Gastroesophageal sphincter (tissue), 4 donors: ENCODE measurements at regions not wholly inside any gene's neighbourhood (a gene's known extent, or its start where the extent isn't known, plus 50 kb on each side); places are given as distances from the start of the nearest gene placed in this dataset.

ENCODE experiments used
- ATAC-seq: fragments of 150-250 bp; one replicate; pipeline ENCODE4 v1.9.1; 2016; ENCODE audit warnings: mild to moderate bottlenecking, moderate library complexity
- H3K27ac ChIP-seq, 4 donors: fragments of 200-600 bp; sonication (generic) in 3 of 4; 1 replicate in 3 of 4; 2 replicates in 1 of 4; pipeline ENCODE4 v1.5.1; 2016 to 2019
- H3K27me3 ChIP-seq: fragments of 200-600 bp; sonication (generic); one replicate; pipeline ENCODE4 v1.5.1; 2019
- H3K36me3 ChIP-seq, 2 donors: fragments of 200-600 bp; sonication (generic); one replicate each; pipeline ENCODE4 v1.5.1; 2019; ENCODE audit warnings: control low read depth in 1 of 2
- H3K4me1 ChIP-seq, 3 donors: fragments of 200-600 bp; sonication (generic); 1 replicate in 2 of 3; 2 replicates in 1 of 3; pipeline ENCODE4 v1.5.1; 2016 to 2019; ENCODE audit warnings: control low read depth in 2 of 3
- H3K4me3 ChIP-seq, 2 donors: fragments of 200-600 bp; sonication (generic); one replicate each; pipeline ENCODE4 v1.5.1; 2019; ENCODE audit warnings: mild to moderate bottlenecking in 1 of 2, moderate library complexity in 1 of 2
- H3K9me3 ChIP-seq, 3 donors: fragments of 200-600 bp; sonication (generic); one replicate each; pipeline ENCODE4 v1.5.1; 2017 to 2019; ENCODE audit warnings: control low read depth in 2 of 3
- EP300 ChIP-seq: sonication (generic); formaldehyde crosslinking; IDR thresholded peaks from one replicate; pipeline ENCODE4 v1.6.1; 2017; ENCODE audit warnings: antibody characterized with exemption, mild to moderate bottlenecking
- POLR2A ChIP-seq, 2 donors: fragments of 450-650 bp; IDR thresholded peaks; one replicate each; pipeline ENCODE4 v1.6.1; 2017; ENCODE audit warnings: antibody characterized with exemption in 2 of 2, mild to moderate bottlenecking in 2 of 2, moderate library complexity in 1 of 2
- POLR2AphosphoS5 ChIP-seq: sonication (generic); formaldehyde crosslinking; IDR thresholded peaks from one replicate; pipeline ENCODE4 v1.6.1; 2017; ENCODE audit warnings: antibody characterized with exemption
- WGBS, 2 donors: methylation state at CpG; one replicate each; pipeline ENCODE4 v1.1.5; 2018; ENCODE audit warnings: low coverage in 1 of 2; 5-methylcytosine and 5-hydroxymethylcytosine counted together
- TF ChIP-seq, protein P1 (sequence below), 4 experiments: fragments of 200-600 bp in 2 of 4; fragments of 450-650 bp in 2 of 4; sonication (generic) in 1 of 4; IDR thresholded peaks; one replicate each; pipeline ENCODE4 v1.5.1; 2017 to 2019; ENCODE audit warnings: antibody characterized with exemption in 4 of 4, mild to moderate bottlenecking in 2 of 4, moderate library complexity in 2 of 4

DNA sequence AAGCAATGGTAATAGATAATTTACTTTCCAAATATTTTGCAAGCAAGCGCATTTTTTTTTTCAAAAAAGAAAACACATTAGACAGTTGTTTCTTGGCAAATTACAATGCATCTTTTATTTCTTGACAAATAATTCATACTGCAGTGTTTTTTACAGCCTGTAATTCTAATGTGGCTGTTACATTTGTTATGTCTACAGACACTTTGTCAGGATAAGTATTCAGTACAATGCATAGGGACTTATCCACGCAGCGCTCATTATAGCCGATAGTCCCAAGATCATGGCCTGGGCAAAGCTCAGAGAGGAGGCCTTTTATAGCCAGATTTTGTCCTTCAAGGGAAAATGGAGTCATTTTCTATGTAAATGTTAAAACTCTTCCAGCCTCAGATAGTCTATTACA lies 123.0 kb upstream of the FANCL start:
- H3K27me3 ChIP-seq: no peaks in the 10 kb centered on the region
- H3K4me3 ChIP-seq: no peak overlapping the region
- TF ChIP-seq POLR2A (IDR thresholded peaks at IDR 0.05) (no peak), EP300 (no peak), POLR2AphosphoS5 (no peak)
- TF ChIP-seq, protein P1, sequence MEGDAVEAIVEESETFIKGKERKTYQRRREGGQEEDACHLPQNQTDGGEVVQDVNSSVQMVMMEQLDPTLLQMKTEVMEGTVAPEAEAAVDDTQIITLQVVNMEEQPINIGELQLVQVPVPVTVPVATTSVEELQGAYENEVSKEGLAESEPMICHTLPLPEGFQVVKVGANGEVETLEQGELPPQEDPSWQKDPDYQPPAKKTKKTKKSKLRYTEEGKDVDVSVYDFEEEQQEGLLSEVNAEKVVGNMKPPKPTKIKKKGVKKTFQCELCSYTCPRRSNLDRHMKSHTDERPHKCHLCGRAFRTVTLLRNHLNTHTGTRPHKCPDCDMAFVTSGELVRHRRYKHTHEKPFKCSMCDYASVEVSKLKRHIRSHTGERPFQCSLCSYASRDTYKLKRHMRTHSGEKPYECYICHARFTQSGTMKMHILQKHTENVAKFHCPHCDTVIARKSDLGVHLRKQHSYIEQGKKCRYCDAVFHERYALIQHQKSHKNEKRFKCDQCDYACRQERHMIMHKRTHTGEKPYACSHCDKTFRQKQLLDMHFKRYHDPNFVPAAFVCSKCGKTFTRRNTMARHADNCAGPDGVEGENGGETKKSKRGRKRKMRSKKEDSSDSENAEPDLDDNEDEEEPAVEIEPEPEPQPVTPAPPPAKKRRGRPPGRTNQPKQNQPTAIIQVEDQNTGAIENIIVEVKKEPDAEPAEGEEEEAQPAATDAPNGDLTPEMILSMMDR (IDR thresholded peaks at IDR 0.05): no peak
- WGBS, 2 donors: 73 to 88% methylated on average over 1 to 4 of the region's 4 CpGs
- no peaks in the 10 kb centered on the region for H3K9me3 ChIP-seq
- no peak overlapping the region for H3K27ac ChIP-seq
- no peaks in the 10 kb centered on the region for H3K36me3 ChIP-seq
- H3K4me1 ChIP-seq: no peaks in the 10 kb centered on the region
- ATAC-seq: no peak

DNA sequence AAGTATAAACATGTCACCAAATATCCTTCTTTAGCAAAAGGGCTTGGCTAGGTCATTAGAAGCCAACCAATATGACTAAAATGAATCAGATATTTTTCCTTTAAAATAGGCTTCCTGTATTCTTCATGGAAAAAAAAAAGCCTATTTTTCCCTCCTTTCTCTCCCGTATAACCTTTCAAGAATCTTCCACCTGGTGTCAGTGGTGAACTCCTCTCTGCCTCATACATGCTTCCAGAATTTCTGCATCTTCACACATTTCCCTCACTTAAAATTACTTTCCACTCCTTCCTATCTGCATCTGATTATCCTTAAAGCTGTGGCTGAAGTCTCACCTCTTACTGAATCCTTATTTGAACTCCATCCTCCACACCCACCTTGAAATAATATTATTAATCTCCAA lies 116.9 kb upstream of the FANCL start:
- TF ChIP-seq POLR2A (IDR thresholded peaks at IDR 0.05) (no peak), EP300 (no peak), POLR2AphosphoS5 (no peak)
- TF ChIP-seq, protein P1 (IDR thresholded peaks at IDR 0.05): no peak
- Histone ChIP-seq H3K9me3 (no peaks in the 10 kb centered on the region), H3K27me3 (no peaks in the 10 kb centered on the region), H3K36me3 (no peaks in the 10 kb centered on the region), H3K4me1 (no peaks in the 10 kb centered on the region), H3K27ac (no peak overlapping the region), H3K4me3 (no peak overlapping the region)
- ATAC-seq: no peak
- 20 to 57% methylated on average over 1 of the region's 1 CpG for WGBS, 2 donors

DNA sequence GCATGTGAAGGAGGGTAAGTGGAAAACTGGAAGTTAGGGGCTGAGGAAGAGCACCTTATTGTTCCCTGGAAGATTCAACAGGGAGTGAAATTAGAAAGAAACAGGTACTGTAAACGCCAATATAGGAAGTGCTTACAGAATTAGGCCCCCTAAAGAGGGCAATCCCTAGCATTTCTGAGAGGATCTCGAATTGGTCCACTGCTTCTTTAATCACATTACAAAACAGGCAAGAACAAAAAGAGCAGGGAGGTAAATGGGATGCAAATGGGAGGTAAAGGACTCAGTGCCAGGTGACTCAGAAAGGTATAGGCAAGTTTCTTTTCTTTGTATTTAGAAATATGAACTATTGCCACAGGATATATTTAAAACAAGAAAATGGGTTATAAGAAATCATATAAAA lies 116.4 kb upstream of the FANCL start:
- WGBS, 2 donors: 16 to 41% methylated on average over 2 of the region's 2 CpGs
- Histone ChIP-seq H3K27ac (no peak overlapping the region), H3K4me1 (no peaks in the 10 kb centered on the region), H3K4me3 (no peak overlapping the region), H3K36me3 (no peaks in the 10 kb centered on the region), H3K27me3 (no peaks in the 10 kb centered on the region), H3K9me3 (no peaks in the 10 kb centered on the region)
- TF ChIP-seq POLR2A (IDR thresholded peaks at IDR 0.05): no peak
- TF ChIP-seq POLR2AphosphoS5: no peak
- no peak for TF ChIP-seq EP300
- TF ChIP-seq, protein P1 (IDR thresholded peaks at IDR 0.05): no peak
- ATAC-seq: no peak

DNA sequence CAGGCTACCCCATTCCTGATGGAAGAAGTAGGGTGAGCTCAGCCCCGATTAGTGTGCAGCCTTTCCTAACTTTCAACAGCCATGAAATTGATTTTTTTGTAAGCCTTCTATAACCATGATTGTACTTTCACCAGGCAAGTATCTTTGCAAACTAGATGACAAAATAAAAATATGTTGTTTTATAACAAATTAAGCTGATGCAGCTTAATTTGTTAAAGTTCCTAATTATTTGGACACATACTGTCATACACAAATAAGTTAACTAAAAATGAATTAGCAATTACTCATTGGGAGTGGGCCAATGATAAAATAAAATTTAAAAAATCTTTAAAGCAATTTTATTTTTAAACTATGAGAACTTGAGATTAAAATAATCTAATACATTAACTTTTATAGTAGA lies 113.1 kb upstream of the FANCL start:
- no peak for ATAC-seq
- Histone ChIP-seq H3K9me3 (no peaks in the 10 kb centered on the region), H3K27me3 (no peaks in the 10 kb centered on the region), H3K27ac (no peak overlapping the region), H3K4me3 (no peak overlapping the region), H3K4me1 (no peaks in the 10 kb centered on the region), H3K36me3 (no peaks in the 10 kb centered on the region)
- TF ChIP-seq, protein P1 (IDR thresholded peaks at IDR 0.05): no peak
- TF ChIP-seq POLR2AphosphoS5 (no peak), EP300 (no peak), POLR2A (IDR thresholded peaks at IDR 0.05) (no peak)
- WGBS, 2 donors: 43 to 63% methylated on average over 1 of the region's 1 CpG

DNA sequence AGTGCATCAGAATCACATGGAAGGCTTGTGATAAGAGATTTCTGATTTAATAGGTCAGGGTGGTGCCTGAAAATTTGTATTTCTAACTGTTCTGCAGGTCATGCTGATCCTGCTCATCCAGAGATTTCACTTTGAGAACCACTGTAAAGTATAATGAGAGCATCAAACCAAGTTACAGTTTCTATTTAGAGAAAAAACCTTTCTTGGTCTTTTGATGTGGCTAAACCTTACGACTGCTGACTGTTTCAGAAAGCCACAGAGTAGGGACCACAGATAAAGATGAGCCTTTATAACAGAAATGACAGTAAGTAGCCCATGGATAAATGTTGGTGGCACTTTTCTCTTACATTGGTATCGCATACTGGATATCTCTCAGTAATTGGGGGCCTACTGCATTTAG lies 109.4 kb upstream of the FANCL start:
- no peak for ATAC-seq
- TF ChIP-seq POLR2AphosphoS5 (no peak), POLR2A (IDR thresholded peaks at IDR 0.05) (no peak), EP300 (no peak)
- TF ChIP-seq, protein P1 (IDR thresholded peaks at IDR 0.05): no peak
- Histone ChIP-seq H3K36me3 (no peaks in the 10 kb centered on the region), H3K4me3 (no peak overlapping the region), H3K27me3 (no peaks in the 10 kb centered on the region), H3K27ac (no peak overlapping the region), H3K4me1 (no peaks in the 10 kb centered on the region), H3K9me3 (no peaks in the 10 kb centered on the region)
- WGBS, 2 donors: 75 to 88% methylated on average over 2 of the region's 2 CpGs
